RPMI7951 (cell line): ENCODE measurements at regions not wholly inside any gene's neighbourhood (a gene's known extent, or its start where the extent isn't known, plus 50 kb on each side); places are given as distances from the start of the nearest gene placed in this dataset.
"Not testable (repeated sequence)": the region's sequence is repeated elsewhere in the genome, so short reads cannot be mapped to it uniquely, and the experiment has no call there.

Source experiments
- DNase-seq: peaks from one replicate; pipeline ENCODE4 v3.0.0-alpha.2; 2012; ENCODE audit warnings: low read depth

GRCh38 chr4:148651991-148652390, 209.8 kb upstream of the NR3C2 start:
- no peak for DNase-seq

DNA sequence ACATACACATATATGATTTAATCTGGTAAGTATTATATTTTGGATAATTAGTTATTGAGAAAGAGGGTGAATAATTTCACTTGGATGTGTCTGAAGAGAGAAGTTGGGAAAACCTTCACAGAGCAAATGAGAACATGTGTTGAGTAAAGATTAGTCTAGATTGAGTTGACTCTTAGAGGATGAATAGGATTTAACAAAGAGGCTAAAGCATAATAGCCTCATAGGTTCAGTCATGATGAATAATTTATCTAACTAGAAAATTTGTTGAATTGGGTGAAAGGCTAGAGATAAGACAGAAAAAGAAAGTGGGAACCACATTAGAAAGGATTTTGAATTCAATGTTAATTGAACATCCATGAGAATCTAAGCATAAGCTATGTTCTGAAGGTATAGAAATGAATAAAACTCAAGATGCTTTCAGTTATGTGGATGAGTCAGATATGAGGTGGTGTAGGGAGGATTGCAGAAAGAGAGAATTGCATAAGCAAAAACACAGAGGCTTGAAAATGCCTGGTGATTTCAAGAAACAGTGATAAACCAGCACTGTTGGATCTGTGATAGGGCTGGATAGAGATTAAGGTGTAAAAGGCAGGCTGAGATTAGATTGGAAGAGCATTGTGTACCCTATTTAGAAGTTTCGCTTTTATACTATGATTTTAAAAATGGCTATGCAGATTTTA, 207.6 kb upstream of the NR3C2 start:
- no peak for DNase-seq

DNA sequence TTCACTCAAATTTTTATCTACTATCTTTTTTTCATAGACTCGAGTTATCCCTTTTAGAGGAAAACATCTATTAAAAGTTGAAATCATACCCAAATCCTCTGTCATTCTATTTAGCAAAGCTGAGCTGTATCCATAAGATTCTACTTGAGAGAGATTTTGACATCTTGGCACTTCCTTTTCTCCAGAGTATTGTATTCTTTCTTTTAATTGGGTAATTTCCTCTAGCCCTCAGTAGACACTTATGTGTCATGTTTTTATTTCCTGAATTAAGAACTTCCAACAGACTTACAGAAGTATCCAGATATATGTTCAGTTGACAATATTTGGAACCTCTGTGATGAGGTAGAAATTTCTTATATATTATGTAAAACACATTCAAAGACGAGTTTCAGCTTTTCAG, 201.6 kb upstream of the NR3C2 start:
- DNase-seq: no peak

- no peak for DNase-seq
These were observed 200.7 kb upstream of the NR3C2 start for GRCh38 chr4:148642907-148643306.

- DNase-seq: not testable (repeated sequence)
These were observed 195.9 kb upstream of the NR3C2 start for GRCh38 chr4:148638079-148638478.

DNA sequence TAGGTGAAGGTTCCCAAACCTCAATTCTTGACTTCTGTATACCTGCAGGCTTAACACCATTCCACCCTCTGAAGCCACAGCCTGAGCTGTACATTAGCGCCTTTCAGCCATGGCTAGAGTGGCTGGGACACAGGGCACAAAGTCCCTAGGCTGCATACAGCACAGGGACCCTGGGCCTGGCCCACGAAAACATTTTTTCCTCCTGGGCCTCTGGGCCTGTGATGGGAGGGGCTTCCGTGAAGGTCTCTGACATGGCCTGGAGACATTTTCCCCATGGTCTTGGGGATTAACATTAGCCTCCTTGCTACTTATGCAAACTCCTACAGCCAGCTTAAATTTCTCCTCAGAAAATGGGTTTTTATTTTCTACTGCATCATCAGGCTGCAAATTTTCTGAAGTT, 195.2 kb upstream of the NR3C2 start:
- not testable (repeated sequence) for DNase-seq

DNA sequence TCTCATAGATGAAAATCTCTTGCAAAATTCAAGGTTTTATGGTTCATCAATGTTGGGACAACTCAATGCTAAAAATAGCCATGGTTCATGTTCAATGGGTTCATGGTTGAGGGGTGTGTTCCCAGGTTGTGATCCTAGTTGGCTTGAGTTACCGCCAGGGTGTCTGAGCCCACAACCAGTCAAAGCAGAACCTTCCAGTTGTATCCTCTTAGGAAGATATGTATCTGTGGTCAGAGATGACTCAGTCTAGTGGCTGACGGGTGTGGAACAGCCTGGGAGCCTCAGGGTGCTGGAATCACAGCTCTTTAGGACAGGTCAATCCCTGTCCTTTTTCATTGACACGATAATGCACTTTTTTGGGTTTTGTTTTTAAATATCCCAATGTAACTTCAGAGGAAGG, 192.3 kb upstream of the NR3C2 start:
- peak; percentile 0 for DNase-seq

GRCh38 chr4:148633720-148634119, 191.5 kb upstream of the NR3C2 start:
- DNase-seq: no peak

DNA sequence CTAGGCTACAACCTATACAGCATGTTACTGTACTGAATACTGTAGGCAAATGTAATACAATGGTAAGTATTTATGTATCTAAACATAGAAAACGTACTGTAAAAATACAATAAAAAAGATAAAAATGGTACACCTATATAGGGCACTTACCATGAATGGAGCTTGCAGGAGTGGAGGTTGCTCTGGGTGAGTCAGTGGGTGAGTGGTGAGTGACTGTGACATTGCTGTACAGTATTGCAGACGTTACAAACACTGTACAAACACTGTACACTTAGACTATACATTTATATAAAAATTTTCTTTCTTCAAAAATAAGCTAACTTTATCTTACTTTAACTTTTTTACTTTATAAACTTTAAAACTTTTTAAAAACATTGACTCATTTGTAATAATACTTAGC, 190.3 kb upstream of the NR3C2 start:
- DNase-seq: no peak

GRCh38 chr4:148630051-148630450, 187.8 kb upstream of the NR3C2 start:
- no peak for DNase-seq

- no peak for DNase-seq
These were observed 176.6 kb upstream of the NR3C2 start for GRCh38 chr4:148618856-148619255.

- DNase-seq: no peak
These were observed 166.8 kb upstream of the NR3C2 start for GRCh38 chr4:148608968-148609367.

GRCh38 chr4:148598418-148599207, 156.4 kb upstream of the NR3C2 start:
- DNase-seq: not testable (repeated sequence)

DNA sequence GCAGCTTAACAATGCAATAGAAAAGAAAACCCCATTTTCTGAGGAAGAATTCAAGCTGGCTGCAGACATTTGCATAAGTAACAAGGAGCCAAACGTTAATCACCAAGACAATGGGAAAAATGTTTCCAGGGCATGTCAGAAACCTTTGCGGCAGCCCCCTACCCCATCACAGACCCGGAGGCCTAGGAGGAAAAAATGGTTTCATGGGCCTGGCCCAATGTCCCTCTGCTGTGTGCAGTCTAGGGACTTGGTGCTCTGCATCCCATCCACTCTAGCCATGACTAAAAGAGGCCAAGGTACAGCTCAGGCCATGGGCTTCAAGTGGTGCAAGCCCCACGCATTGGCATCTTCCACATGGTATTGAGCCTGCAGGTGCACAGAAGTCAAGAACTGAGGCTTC, 147.0 kb upstream of the NR3C2 start:
- no peak for DNase-seq

DNA sequence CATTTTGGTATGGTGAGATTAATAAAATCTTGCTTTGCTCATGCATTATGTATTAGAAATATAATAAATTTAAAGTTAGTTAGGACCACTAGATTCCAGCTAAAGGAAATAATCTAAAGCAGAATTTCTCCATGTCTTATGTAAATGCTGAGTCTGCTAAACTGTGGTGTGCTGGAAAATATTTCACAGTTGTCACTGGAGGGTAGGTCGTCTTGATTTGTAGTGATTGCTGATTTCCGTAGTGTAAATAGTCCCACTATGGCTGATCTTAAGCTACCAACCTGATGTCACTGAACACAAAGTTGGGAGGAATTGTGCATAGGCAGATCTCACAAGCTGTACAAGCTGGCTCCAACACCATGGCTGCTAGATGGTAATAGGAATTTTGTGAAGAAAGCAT, 133.4 kb upstream of the NR3C2 start:
- no peak for DNase-seq

DNA sequence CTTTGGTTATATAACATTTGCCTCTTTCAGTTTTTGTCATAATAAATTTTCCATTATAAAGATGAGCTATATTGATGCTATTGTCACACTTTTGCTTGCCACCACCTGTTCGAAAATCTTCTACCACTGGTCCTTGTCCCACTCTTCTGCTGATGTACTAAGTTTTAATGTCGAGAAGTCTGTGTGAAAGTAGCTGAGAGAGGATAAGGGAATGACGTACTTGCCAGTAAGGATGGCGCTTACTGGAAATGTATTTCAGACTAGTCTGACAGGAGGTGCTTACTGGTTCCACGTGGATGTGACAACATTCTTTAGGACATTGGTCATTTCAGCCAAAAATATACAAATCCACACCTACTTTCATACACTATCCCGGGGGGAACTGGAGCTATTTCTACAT, 132.7 kb upstream of the NR3C2 start:
- DNase-seq: no peak

DNA sequence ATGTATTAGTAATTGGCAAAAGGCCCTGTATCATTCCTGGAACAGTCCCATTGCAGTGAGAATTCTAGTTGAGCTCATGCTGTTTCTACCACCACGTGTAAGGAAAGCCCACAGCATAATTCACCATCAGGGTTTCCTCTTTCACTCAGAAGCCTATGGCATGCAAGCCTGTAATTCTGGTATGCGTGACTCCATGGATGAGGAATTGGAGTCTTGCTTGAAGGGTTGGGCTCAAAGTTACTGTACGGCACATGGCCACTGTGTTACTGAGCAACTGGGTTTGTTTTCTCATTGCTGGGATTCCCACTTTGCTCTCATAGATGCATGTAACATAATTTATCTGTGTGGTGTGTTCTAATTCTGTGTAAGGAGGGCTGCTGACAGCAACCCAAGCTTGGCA, 132.3 kb upstream of the NR3C2 start:
- no peak for DNase-seq

GRCh38 chr4:148574066-148574465, 131.9 kb upstream of the NR3C2 start:
- no peak for DNase-seq

- DNase-seq: no peak
These were observed 131.1 kb upstream of the NR3C2 start for GRCh38 chr4:148573296-148573695.

DNA sequence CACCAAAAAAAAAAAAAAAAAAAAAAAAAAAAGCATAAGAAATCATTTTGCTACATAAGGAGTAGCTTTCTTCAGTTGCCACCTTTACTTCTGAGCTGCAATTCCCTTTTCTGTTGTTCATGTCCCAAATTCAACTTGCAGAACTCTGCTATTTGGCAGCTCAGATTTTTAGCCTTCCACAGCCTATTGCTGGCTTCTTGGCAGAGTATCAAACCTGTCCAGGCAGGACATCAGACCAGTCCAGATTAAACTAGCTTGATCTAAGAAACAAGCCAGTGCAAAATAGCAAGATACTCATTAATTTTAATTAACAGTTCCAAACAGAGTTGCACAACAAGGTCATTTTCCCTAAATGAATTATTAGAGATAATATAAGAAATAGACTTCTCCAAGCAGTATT, 123.6 kb upstream of the NR3C2 start:
- DNase-seq: no peak

DNA sequence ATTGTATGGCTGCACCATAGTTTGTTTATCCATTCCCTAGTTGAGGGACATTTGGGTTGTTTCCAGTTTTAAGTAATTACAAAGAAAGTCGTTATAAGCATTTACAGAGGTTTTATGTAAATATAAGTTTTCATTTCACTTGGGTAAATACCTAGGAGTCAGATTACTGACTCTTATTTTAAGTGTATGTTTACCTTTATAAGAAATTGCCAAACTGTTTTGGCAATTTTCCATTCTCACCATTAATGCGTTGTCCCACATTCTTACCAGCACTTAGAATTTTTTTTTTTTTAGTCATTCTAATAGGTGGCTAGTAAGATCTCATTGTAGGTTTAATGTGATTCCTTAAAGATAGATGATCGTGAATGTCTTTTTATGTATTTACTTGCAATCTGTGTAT, 121.5 kb upstream of the NR3C2 start:
- DNase-seq: no peak

DNA sequence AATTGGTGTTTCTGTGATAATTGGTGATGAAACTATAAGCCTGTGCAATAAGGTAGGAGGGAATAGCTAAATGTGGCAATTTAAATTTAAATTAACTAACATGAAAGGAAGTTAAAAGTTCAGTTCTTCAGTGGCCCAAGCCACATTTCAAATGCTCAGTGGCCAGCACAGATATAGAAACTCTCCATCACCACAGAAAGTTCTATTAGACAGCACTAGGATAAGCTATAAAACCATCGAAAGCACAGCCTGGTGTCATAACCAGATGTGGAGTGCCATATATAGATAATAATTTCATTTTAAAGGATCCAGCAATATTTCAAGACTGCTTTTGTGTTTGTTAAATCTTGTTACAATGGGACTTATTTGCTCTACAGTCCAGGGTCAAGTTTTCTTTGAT, 119.3 kb upstream of the NR3C2 start:
- no peak for DNase-seq

- no peak for DNase-seq
These were observed 115.6 kb upstream of the NR3C2 start for GRCh38 chr4:148557793-148558192.

DNA sequence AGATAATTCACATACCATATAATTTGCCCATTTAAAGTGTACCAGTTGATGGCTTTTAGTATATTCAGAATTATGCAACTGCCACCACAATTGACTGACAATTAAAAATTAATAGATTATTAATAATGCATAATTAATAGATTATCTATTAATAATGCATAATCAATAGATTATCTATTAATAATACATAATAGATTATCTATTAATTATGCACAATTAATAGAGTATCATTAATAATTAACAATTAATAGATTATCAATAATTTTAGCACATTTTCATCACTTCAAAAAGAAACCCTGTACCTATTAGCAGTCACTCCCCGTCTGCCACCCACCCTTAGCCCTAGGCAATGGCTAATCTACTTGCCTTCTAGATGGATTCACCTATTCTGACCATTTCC, 108.6 kb upstream of the NR3C2 start:
- DNase-seq: no peak
